ENCODE measurements at regions not wholly inside any gene's neighbourhood (a gene's known extent, or its start where the extent isn't known, plus 50 kb on each side); places are given as distances from the start of the nearest gene placed in this dataset.

GRCh38 chr9:135294836-135295235 lies 184.7 kb upstream of the PPP1R26 start:
- H3K36me3 ChIP-seq (ENCODE audit: control insufficient read depth, insufficient read depth, low read length): no peaks in the 10 kb centered on the region
- H3K9me3 ChIP-seq (ENCODE audit: control insufficient read depth, insufficient read depth, low read length): no peaks in the 10 kb centered on the region
- H3K27me3 ChIP-seq (ENCODE audit: control insufficient read depth, insufficient read depth, low read length): no peaks in the 10 kb centered on the region; the same call in 1 of the 2 replicates
- H3K4me3 ChIP-seq (ENCODE audit: low read length): no peak overlapping the region
- no CpG with 5 or more reads among the region's 11 CpGs for WGBS (ENCODE audit: insufficient coverage, insufficient read length)
- H3K4me1 ChIP-seq (ENCODE audit: control insufficient read depth, insufficient read depth, low read length): peaks cover 6% of the 10 kb centered on the region
- no peak for DNase-seq (ENCODE audit: low read depth, low spot score)
- H3K27ac ChIP-seq (ENCODE audit: low read length): no peak overlapping the region

- H3K27me3 ChIP-seq (ENCODE audit: control insufficient read depth, insufficient read depth, low read length): no peaks in the 10 kb centered on the region; the same call in 1 of the 2 replicates
- WGBS (ENCODE audit: insufficient coverage, insufficient read length): no CpG with 5 or more reads among the region's 11 CpGs
Measured at GRCh38 chr9:135295551-135296300, 183.9 kb upstream of the PPP1R26 start.

GRCh38 chr9:135296735-135297455 lies 182.7 kb upstream of the PPP1R26 start:
- WGBS (ENCODE audit: insufficient coverage, insufficient read length): no CpG with 5 or more reads among the region's 12 CpGs
- Histone ChIP-seq H3K27me3 (ENCODE audit: control insufficient read depth, insufficient read depth, low read length) (no peaks in the 10 kb centered on the region; the same call in 1 of the 2 replicates), H3K4me3 (ENCODE audit: low read length) (no peak overlapping the region), H3K9me3 (ENCODE audit: control insufficient read depth, insufficient read depth, low read length) (no peaks in the 10 kb centered on the region), H3K4me1 (ENCODE audit: control insufficient read depth, insufficient read depth, low read length) (peaks cover 6% of the 10 kb centered on the region), H3K27ac (ENCODE audit: low read length) (no peak overlapping the region), H3K36me3 (ENCODE audit: control insufficient read depth, insufficient read depth, low read length) (no peaks in the 10 kb centered on the region)
- no peak for DNase-seq (ENCODE audit: low read depth, low spot score)

More at GRCh38 chr9:135295551-135296300, 183.9 kb upstream of the PPP1R26 start:
- no peaks in the 10 kb centered on the region for H3K9me3 ChIP-seq (ENCODE audit: control insufficient read depth, insufficient read depth, low read length)
- H3K36me3 ChIP-seq (ENCODE audit: control insufficient read depth, insufficient read depth, low read length): no peaks in the 10 kb centered on the region
- H3K4me1 ChIP-seq (ENCODE audit: control insufficient read depth, insufficient read depth, low read length): peaks cover 6% of the 10 kb centered on the region
- H3K27ac ChIP-seq (ENCODE audit: low read length): no peak overlapping the region
- no peak overlapping the region for H3K4me3 ChIP-seq (ENCODE audit: low read length)
- DNase-seq (ENCODE audit: low read depth, low spot score): no peak

GRCh38 chr9:135297456-135298075 lies 182.0 kb upstream of the PPP1R26 start:
- DNase-seq (ENCODE audit: low read depth, low spot score): no peak
- no peak overlapping the region for H3K27ac ChIP-seq (ENCODE audit: low read length)
- WGBS (ENCODE audit: insufficient coverage, insufficient read length): no CpG with 5 or more reads among the region's 16 CpGs
- H3K4me1 ChIP-seq (ENCODE audit: control insufficient read depth, insufficient read depth, low read length): peaks cover 6% of the 10 kb centered on the region
- no peaks in the 10 kb centered on the region for H3K36me3 ChIP-seq (ENCODE audit: control insufficient read depth, insufficient read depth, low read length)
- no peak overlapping the region for H3K4me3 ChIP-seq (ENCODE audit: low read length)
- H3K9me3 ChIP-seq (ENCODE audit: control insufficient read depth, insufficient read depth, low read length): no peaks in the 10 kb centered on the region
- H3K27me3 ChIP-seq (ENCODE audit: control insufficient read depth, insufficient read depth, low read length): no peaks in the 10 kb centered on the region; the same call in 1 of the 2 replicates

DNA sequence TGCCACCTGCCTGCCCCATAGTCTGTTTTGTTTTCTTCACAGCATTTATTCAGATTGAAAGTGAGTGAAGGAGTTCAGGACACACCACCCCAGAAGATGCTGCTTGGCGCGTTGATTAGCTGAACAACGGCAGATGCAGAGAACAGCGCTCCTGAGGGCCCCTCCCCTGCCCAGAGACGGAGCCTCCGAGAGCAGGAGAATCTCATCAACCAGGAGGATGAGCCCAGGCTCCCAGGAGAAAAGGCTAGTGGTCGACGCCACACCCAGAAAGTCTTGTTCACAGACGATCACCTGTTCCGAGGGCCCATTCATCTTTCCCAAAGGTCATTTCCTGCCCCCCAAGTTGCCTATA lies 180.4 kb upstream of the PPP1R26 start:
- DNase-seq (ENCODE audit: low read depth, low spot score): no peak
- Histone ChIP-seq H3K4me1 (ENCODE audit: control insufficient read depth, insufficient read depth, low read length) (peaks cover 6% of the 10 kb centered on the region), H3K9me3 (ENCODE audit: control insufficient read depth, insufficient read depth, low read length) (no peaks in the 10 kb centered on the region), H3K36me3 (ENCODE audit: control insufficient read depth, insufficient read depth, low read length) (no peaks in the 10 kb centered on the region), H3K27me3 (ENCODE audit: control insufficient read depth, insufficient read depth, low read length) (no peaks in the 10 kb centered on the region; the same call in 1 of the 2 replicates), H3K4me3 (ENCODE audit: low read length) (no peak overlapping the region), H3K27ac (ENCODE audit: low read length) (no peak overlapping the region)
- whole genome bisulfite sequencing (ENCODE audit: insufficient coverage, insufficient read length): no CpG with 5 or more reads among the region's 10 CpGs

- no peaks in the 10 kb centered on the region for H3K36me3 ChIP-seq (ENCODE audit: control insufficient read depth, insufficient read depth, low read length)
- H3K4me3 ChIP-seq (ENCODE audit: low read length): no peak overlapping the region
- DNase-seq (ENCODE audit: low read depth, low spot score): no peak
- H3K9me3 ChIP-seq (ENCODE audit: control insufficient read depth, insufficient read depth, low read length): no peaks in the 10 kb centered on the region
- no peaks in the 10 kb centered on the region; the same call in 1 of the 2 replicates for H3K27me3 ChIP-seq (ENCODE audit: control insufficient read depth, insufficient read depth, low read length)
- H3K27ac ChIP-seq (ENCODE audit: low read length): no peak overlapping the region
- no CpG with 5 or more reads among the region's 16 CpGs for WGBS (ENCODE audit: insufficient coverage, insufficient read length)
- H3K4me1 ChIP-seq (ENCODE audit: control insufficient read depth, insufficient read depth, low read length): peaks cover 6% of the 10 kb centered on the region
Measured at GRCh38 chr9:135299651-135300345, 179.8 kb upstream of the PPP1R26 start.

- no peak for DNase-seq (ENCODE audit: low read depth, low spot score)
- Histone ChIP-seq H3K36me3 (ENCODE audit: control insufficient read depth, insufficient read depth, low read length) (no peaks in the 10 kb centered on the region), H3K27ac (ENCODE audit: low read length) (no peak overlapping the region)
Measured at GRCh38 chr9:135300346-135301141, 179.0 kb upstream of the PPP1R26 start.

DNA sequence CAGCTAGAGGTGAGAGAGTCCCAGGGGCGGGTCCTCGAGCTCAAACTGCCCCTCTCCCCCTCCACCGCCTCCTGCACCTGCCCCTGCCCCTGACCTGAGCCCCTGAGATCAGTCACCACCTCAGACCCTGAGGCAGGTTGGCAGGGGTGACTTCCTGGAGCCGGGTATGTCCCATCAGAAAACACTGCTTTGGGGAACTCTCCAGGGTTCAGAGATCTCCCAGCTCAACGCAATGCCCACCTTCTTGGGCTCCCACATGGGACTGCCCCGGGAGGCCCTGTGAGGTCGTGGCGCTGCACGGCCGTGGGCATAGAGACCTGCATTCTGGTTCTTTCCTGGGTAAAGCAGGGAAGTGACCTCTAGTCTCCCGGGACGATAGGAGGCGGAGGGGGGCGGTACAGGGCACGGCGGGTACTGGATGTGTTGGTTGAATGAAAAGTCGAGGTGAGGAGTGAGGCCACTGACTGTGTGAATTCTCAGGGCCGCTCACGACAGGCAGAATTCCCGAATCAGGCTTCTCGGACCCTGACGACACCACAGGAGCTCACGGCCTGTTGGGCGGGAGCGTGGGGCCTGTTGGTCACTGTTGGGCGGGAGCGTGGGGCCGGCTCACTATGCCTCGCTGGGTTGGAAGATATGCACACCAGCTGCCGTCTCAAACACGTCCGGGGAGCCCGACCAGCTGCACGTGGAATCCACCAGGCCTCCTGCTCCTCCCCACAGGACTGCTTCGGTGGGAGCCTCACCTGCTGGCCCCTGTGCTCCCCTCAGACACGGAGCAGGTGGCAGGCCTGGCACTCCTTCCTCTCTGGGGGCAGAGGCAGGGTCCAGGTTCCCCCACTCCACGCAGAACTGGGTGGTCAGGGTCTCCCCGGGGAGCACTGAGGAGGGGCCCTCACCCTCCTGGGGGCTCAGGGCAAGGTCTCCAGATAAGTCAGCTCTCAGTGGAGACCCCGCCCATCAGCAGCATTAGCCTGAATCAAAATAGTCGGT lies 178.0 kb upstream of the PPP1R26 start:
- no peak overlapping the region for H3K27ac ChIP-seq (ENCODE audit: low read length)
- H3K4me1 ChIP-seq (ENCODE audit: control insufficient read depth, insufficient read depth, low read length): peaks cover 2% of the 10 kb centered on the region; the same call in 1 of the 2 replicates
- no CpG with 5 or more reads among the region's 40 CpGs for WGBS (ENCODE audit: insufficient coverage, insufficient read length)
- DNase-seq (ENCODE audit: low read depth, low spot score): no peak
- no peaks in the 10 kb centered on the region; the same call in 1 of the 2 replicates for H3K27me3 ChIP-seq (ENCODE audit: control insufficient read depth, insufficient read depth, low read length)
- no peak overlapping the region for H3K4me3 ChIP-seq (ENCODE audit: low read length)
- no peaks in the 10 kb centered on the region for H3K36me3 ChIP-seq (ENCODE audit: control insufficient read depth, insufficient read depth, low read length)
- H3K9me3 ChIP-seq (ENCODE audit: control insufficient read depth, insufficient read depth, low read length): no peaks in the 10 kb centered on the region

More at GRCh38 chr9:135300346-135301141, 179.0 kb upstream of the PPP1R26 start:
- Histone ChIP-seq H3K9me3 (ENCODE audit: control insufficient read depth, insufficient read depth, low read length) (no peaks in the 10 kb centered on the region), H3K4me1 (ENCODE audit: control insufficient read depth, insufficient read depth, low read length) (peaks cover 3% of the 10 kb centered on the region; the same call in 1 of the 2 replicates), H3K4me3 (ENCODE audit: low read length) (no peak overlapping the region), H3K27me3 (ENCODE audit: control insufficient read depth, insufficient read depth, low read length) (no peaks in the 10 kb centered on the region; the same call in 1 of the 2 replicates)
- no CpG with 5 or more reads among the region's 21 CpGs for WGBS (ENCODE audit: insufficient coverage, insufficient read length)

Data from iPS DF 6.9 (cell line).